H9 (cell line): ENCODE measurements at regions not wholly inside any gene's neighbourhood (a gene's known extent, or its start where the extent isn't known, plus 50 kb on each side); places are given as distances from the start of the nearest gene placed in this dataset.

Source experiments
- DNase-seq: peaks from one replicate; pipeline ENCODE4 v3.0.0-alpha.2; 2017
- H2AFZ ChIP-seq: one replicate; pipeline ENCODE4 v1.6.1; 2013; ENCODE audit warnings: mild to moderate bottlenecking, low read length, control low read depth, moderate library complexity
- H2AK5ac ChIP-seq: 2 replicates; pipeline ENCODE4 v1.6.1; 2013; ENCODE audit warnings: low read length, control low read depth, mixed read lengths; ENCODE audit not compliant: insufficient read length
- H2BK120ac ChIP-seq: one replicate; pipeline ENCODE4 v1.6.1; 2013; ENCODE audit warnings: low read depth, mild to moderate bottlenecking, low read length, control low read depth, inconsistent platforms; ENCODE audit not compliant: poor library complexity, severe bottlenecking
- H2BK12ac ChIP-seq: 2 replicates; pipeline ENCODE4 v1.6.1; 2013; ENCODE audit warnings: low read length, control low read depth, mixed read lengths, low read depth; ENCODE audit not compliant: insufficient read length
- H2BK15ac ChIP-seq: 2 replicates; pipeline ENCODE4 v1.6.1; 2013; ENCODE audit warnings: low read depth, low read length, control low read depth
- H2BK20ac ChIP-seq: one replicate; pipeline ENCODE4 v1.6.1; 2013; ENCODE audit warnings: low read depth, mild to moderate bottlenecking, low read length, control low read depth, inconsistent platforms; ENCODE audit not compliant: poor library complexity, severe bottlenecking
- H2BK5ac ChIP-seq: 2 replicates; pipeline ENCODE4 v1.6.1; 2013; ENCODE audit warnings: low read length, control low read depth, mixed read lengths; ENCODE audit not compliant: insufficient read length
- H3K14ac ChIP-seq: 2 replicates; pipeline ENCODE4 v1.6.1; 2013; ENCODE audit warnings: low read length, control low read depth; ENCODE audit not compliant: insufficient read depth
- H3K18ac ChIP-seq: 2 replicates; pipeline ENCODE4 v1.6.1; 2013; ENCODE audit warnings: low read depth, mild to moderate bottlenecking, mixed read lengths, low read length, control low read depth; ENCODE audit not compliant: insufficient read length
- H3K23ac ChIP-seq: 2 replicates; pipeline ENCODE4 v1.6.1; 2013; ENCODE audit warnings: low read length, control low read depth, mixed read lengths, low read depth; ENCODE audit not compliant: insufficient read length
- H3K23me2 ChIP-seq: 2 replicates; pipeline ENCODE4 v1.6.1; 2013; ENCODE audit warnings: low read depth, mild to moderate bottlenecking, mixed read lengths, low read length, control low read depth; ENCODE audit not compliant: insufficient read length, poor library complexity, severe bottlenecking
- H3K27ac ChIP-seq: 2 replicates; pipeline ENCODE4 v1.5.1; 2013; ENCODE audit warnings: low read length, control low read depth, mixed read lengths, low read depth; ENCODE audit not compliant: insufficient read length
- H3K27me3 ChIP-seq: 2 replicates; pipeline ENCODE4 v1.6.1; 2013; ENCODE audit warnings: low read length, control low read depth, inconsistent platforms; ENCODE audit not compliant: insufficient read depth
- H3K4ac ChIP-seq: 2 replicates; pipeline ENCODE4 v1.6.1; 2013; ENCODE audit warnings: low read depth, mild to moderate bottlenecking, control low read depth, inconsistent platforms, low read length, moderate library complexity
- H3K4me1 ChIP-seq: 2 replicates; pipeline ENCODE4 v1.6.1; 2013; ENCODE audit warnings: low read length, control low read depth, inconsistent platforms; ENCODE audit not compliant: insufficient read depth
- H3K4me2 ChIP-seq: 2 replicates; pipeline ENCODE4 v1.6.1; 2013; ENCODE audit warnings: low read length, control low read depth, mixed read lengths; ENCODE audit not compliant: insufficient read length, insufficient read depth
- H3K56ac ChIP-seq: 2 replicates; pipeline ENCODE4 v1.6.1; 2013; ENCODE audit warnings: low read depth, mild to moderate bottlenecking, mixed read lengths, low read length, control low read depth; ENCODE audit not compliant: insufficient read length
- H3K79me1 ChIP-seq: 2 replicates; pipeline ENCODE4 v1.6.1; 2013; ENCODE audit warnings: low read depth, mild to moderate bottlenecking, moderate library complexity, low read length, control low read depth, inconsistent platforms; ENCODE audit not compliant: insufficient read depth, poor library complexity, severe bottlenecking
- H3K79me2 ChIP-seq: 2 replicates; pipeline ENCODE4 v1.6.1; 2013; ENCODE audit warnings: low read length, control low read depth, inconsistent platforms; ENCODE audit not compliant: insufficient read depth
- H3K9ac ChIP-seq: 2 replicates; pipeline ENCODE4 v1.6.1; 2013; ENCODE audit warnings: low read length, control low read depth, mixed read lengths; ENCODE audit not compliant: insufficient read length; ENCODE audit errors: extremely low read depth
- H3K9me3 ChIP-seq: one replicate; pipeline ENCODE4 v1.6.1; 2013; ENCODE audit warnings: low read depth, low read length, inconsistent platforms; ENCODE audit not compliant: control insufficient read depth
- H3T11ph ChIP-seq: one replicate; pipeline ENCODE4 v1.6.1; 2013; ENCODE audit warnings: mild to moderate bottlenecking, low read length, control low read depth, inconsistent platforms
- H4K20me1 ChIP-seq: one replicate; pipeline ENCODE4 v1.6.1; 2013; ENCODE audit not compliant: control insufficient read depth, insufficient read length, insufficient read depth
- H4K5ac ChIP-seq: 2 replicates; pipeline ENCODE4 v1.6.1; 2013; ENCODE audit warnings: low read depth, mild to moderate bottlenecking, mixed read lengths, low read length, control low read depth; ENCODE audit not compliant: insufficient read length
- H4K8ac ChIP-seq: replicated peaks from 2 replicates; pipeline ENCODE4 v1.6.1; 2013; ENCODE audit warnings: low read length, control low read depth, mixed read lengths, low read depth; ENCODE audit not compliant: insufficient read length
- H4K91ac ChIP-seq: 2 replicates; pipeline ENCODE4 v1.6.1; 2013; ENCODE audit warnings: low read depth, mild to moderate bottlenecking, moderate library complexity, mixed read lengths, low read length, control low read depth; ENCODE audit not compliant: insufficient read length
- H3K27ac Mint-ChIP-seq, 3 experiments: 2 replicates in 2 of 3; 3 replicates in 1 of 3; pipeline ENCODE4 v1.8.0; 2020 to 2021; ENCODE audit warnings: mixed read lengths in 3 of 3, mild to moderate bottlenecking in 1 of 3, moderate library complexity in 1 of 3
- H3K27me3 Mint-ChIP-seq: 2 replicates; pipeline ENCODE4 v1.8.0; 2021; ENCODE audit warnings: low read depth, mild to moderate bottlenecking, moderate library complexity, mixed read lengths
- H3K36me3 Mint-ChIP-seq, 3 experiments: 2 replicates in 2 of 3; 3 replicates in 1 of 3; pipeline ENCODE4 v1.8.0; 2020 to 2021; ENCODE audit warnings: low read depth in 3 of 3, mixed read lengths in 3 of 3; ENCODE audit not compliant: insufficient read depth in 1 of 3
- H3K4me1 Mint-ChIP-seq, 2 experiments: 2 replicates each; pipeline ENCODE4 v1.8.0; 2020; ENCODE audit warnings: mixed read lengths in 2 of 2
- H3K4me3 Mint-ChIP-seq, 2 experiments: 2 replicates in 1 of 2; 3 replicates in 1 of 2; pipeline ENCODE4 v1.8.0; 2020 to 2021; ENCODE audit warnings: mild to moderate bottlenecking in 2 of 2, mixed read lengths in 2 of 2, moderate library complexity in 1 of 2
- H3K9me3 Mint-ChIP-seq, 2 experiments: 2 replicates in 1 of 2; 3 replicates in 1 of 2; pipeline ENCODE4 v1.8.0; 2020; ENCODE audit warnings: mild to moderate bottlenecking in 2 of 2, mixed read lengths in 2 of 2, moderate library complexity in 1 of 2
- WGBS: extraction: QIAGEN DNeasy Blood & Tissue Kit; methylation state at CpG from one replicate; pipeline ENCODE4 v1.1.7; 2013; ENCODE audit warnings: missing lambda C conversion rate, low lambda C conversion rate, mixed read lengths; ENCODE audit not compliant: insufficient read length; ENCODE audit errors: extremely low coverage; 5-methylcytosine and 5-hydroxymethylcytosine counted together
- TF ChIP-seq, protein P1 (sequence below): fragments of 200-600 bp; sonication (generic); conservative IDR thresholded peaks from 3 replicates; pipeline ENCODE4 v1.8.0; 2021; ENCODE audit warnings: antibody characterized with exemption, mild to moderate bottlenecking

DNA sequence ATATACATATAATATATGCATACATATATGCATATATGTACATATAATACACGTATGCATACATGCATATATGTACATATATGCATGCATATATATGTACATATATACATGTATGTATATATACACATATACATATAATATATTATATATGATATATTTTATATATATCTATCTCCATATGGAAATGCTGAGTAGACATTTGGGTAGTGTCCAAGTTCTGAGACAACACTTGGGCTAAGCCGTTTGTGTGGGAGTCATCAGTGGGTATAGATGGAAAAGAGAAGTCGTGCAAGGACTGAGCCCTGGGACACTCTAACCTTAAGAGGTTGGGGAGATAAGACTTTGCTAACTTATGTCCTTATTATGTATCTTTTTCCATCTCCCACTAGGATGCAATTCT lies 165.2 kb upstream of the PODXL start:
- H3K79me1 ChIP-seq = no peaks in the 10 kb centered on the region
- H2BK15ac ChIP-seq = no peak overlapping the region
- no peak overlapping the region for H3K14ac ChIP-seq
- H4K8ac ChIP-seq = no peak overlapping the region
- no peak overlapping the region for H3K27ac ChIP-seq
- H2BK12ac ChIP-seq = no peak overlapping the region
- no peak overlapping the region for H3K4ac ChIP-seq
- H2BK120ac ChIP-seq = no peak overlapping the region
- H3K9me3 ChIP-seq = no peaks in the 10 kb centered on the region
- DNase-seq = no peak
- no peak overlapping the region for H2AFZ ChIP-seq
- no CpG with 5 or more reads among the region's 3 CpGs for WGBS
- no peak overlapping the region for H3K4me3 Mint-ChIP-seq
- no peaks in the 10 kb centered on the region for H3K27me3 ChIP-seq
- H3K23me2 ChIP-seq = no peaks in the 10 kb centered on the region
- H4K20me1 ChIP-seq = no peaks in the 10 kb centered on the region
- no peak overlapping the region for H3K56ac ChIP-seq
- no peak overlapping the region for H3K23ac ChIP-seq
- no peaks in the 10 kb centered on the region for H3K79me2 ChIP-seq
- peaks cover 3% of the 10 kb centered on the region; the same call in 1 of the 2 replicates for H3K27me3 Mint-ChIP-seq
- H3T11ph ChIP-seq = no peak overlapping the region
- no peak overlapping the region for H3K18ac ChIP-seq
- no peak overlapping the region for H4K91ac ChIP-seq
- no peak overlapping the region for H4K5ac ChIP-seq
- no peaks in the 10 kb centered on the region for H3K36me3 Mint-ChIP-seq
- TF ChIP-seq, protein P1, sequence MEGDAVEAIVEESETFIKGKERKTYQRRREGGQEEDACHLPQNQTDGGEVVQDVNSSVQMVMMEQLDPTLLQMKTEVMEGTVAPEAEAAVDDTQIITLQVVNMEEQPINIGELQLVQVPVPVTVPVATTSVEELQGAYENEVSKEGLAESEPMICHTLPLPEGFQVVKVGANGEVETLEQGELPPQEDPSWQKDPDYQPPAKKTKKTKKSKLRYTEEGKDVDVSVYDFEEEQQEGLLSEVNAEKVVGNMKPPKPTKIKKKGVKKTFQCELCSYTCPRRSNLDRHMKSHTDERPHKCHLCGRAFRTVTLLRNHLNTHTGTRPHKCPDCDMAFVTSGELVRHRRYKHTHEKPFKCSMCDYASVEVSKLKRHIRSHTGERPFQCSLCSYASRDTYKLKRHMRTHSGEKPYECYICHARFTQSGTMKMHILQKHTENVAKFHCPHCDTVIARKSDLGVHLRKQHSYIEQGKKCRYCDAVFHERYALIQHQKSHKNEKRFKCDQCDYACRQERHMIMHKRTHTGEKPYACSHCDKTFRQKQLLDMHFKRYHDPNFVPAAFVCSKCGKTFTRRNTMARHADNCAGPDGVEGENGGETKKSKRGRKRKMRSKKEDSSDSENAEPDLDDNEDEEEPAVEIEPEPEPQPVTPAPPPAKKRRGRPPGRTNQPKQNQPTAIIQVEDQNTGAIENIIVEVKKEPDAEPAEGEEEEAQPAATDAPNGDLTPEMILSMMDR = no peak
- H2BK20ac ChIP-seq = no peak overlapping the region
- no peak overlapping the region for H2BK5ac ChIP-seq
- no peak overlapping the region for H3K27ac Mint-ChIP-seq
- H2AK5ac ChIP-seq = no peak overlapping the region
- H3K4me2 ChIP-seq = no peak overlapping the region
- H3K4me1 Mint-ChIP-seq = peaks cover 0 to 6% of the 10 kb centered on the region in 2 experiments; a peak in 3 of 4 replicates
- H3K4me1 ChIP-seq = peaks cover under 1% of the 10 kb centered on the region
- no peaks in the 10 kb centered on the region for H3K9me3 Mint-ChIP-seq
- no peak overlapping the region for H3K9ac ChIP-seq
